ENCODE measurements at regions not wholly inside any gene's neighbourhood (a gene's known extent, or its start where the extent isn't known, plus 50 kb on each side); places are given as distances from the start of the nearest gene placed in this dataset.

DNA sequence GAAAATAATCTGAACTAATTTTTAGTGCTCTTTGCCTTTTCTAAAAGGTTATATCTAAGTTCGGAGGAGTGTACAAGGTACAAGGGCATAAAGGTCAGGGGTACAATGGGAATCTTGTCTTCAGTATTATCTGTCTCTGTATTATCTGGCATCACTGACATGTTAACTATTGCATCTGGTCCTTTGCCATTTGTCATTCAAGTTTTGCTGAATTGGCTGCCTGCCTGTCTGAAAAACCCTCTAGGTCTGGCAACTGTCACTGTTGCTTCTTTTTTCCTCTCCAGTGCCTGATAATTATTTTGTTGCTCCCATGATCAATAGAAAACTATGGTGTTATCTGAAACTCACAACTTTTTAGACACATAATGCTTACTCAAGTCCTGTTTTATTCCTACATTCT, 112.5 kb upstream of the STK26 start:
- DNase-seq, result no peak

DNA sequence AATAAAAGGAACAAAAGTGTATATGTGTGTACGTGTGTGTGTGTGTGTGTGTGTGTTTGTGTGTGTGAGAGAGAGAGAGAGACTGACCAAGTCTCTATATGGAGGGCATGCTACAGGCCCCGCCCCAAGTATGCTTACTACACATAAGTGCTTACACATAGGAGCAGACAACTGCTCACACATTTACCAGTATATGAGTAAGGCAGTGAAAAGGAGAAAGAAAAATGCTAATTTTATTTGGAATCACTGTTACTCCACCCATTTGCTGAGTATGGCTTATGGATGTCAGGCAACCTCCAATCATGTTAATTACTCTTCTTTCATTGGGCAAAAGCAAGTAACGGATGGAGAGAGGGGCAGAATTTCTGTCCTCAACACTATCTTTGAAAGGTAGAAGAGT, 107.6 kb upstream of the STK26 start:
- DNase-seq, result no peak

DNA sequence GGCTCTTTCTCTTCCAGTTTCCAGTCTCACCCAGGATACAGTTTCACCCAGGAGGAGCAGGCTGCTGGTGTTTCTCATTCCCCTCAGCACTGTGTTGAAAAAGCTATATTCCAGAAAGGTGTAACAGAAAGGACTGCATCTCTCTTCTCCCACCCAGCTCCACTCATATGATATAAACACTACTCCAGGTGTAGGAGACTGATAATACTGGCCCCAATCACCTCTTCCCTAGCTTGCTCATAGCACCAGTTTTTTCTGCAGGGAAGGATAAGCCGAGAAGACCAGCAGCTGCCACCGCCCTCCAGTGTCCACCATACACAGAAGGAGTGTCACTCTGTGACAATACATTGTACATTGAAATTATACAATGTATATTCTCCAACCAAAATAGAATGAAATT, 105.5 kb upstream of the STK26 start:
- DNase-seq, result no peak

DNA sequence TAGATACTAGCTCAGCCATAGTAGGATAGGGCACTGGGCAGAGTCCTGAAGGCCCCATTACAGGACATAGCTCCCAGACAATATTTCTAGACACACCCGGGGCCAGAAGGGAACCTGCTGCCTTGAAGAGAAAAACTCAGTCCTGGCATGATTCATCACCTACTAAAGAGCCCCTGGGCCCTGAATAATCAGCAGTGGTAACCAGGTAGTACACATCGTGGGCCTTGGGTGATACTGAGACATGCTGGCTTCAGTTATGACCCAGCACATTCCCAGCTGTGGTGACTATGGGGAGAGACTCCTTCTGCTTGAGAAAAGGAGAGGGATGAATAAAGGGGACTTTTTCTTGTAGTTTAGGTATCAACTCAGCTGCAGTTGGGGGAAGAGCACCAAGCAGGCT, 104.3 kb upstream of the STK26 start:
- no peak for DNase-seq

DNA sequence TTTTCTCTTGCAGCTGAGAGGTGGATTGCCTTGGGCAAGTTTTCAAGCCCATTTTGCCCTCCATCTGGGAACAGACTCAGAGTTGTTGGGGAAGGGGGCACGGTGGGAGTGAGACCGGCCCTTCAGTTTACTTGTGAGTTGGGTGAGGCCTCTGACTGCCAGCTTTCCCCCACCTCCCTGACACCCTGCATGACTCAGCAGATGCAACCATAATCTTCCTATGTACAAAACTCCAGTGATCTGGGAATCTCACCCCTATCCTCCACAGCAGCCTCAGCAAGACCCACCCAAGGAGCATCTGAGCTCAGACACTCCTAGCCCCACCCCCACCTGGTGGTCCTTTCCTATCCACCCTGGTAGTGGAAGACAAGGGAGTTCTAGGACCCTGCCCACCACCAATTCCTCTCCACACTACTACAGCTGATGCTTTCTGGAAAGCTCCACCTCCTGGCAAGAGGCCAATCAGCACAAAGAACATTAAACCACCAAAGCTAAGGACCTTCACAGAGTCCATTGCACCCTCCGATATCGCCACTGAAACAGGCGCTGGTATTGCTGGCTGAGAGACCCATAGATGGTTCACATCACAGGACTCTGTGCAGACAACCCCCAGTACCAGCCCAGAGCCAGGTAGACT, 99.4 kb upstream of the STK26 start:
- DNase-seq, result no peak

DNA sequence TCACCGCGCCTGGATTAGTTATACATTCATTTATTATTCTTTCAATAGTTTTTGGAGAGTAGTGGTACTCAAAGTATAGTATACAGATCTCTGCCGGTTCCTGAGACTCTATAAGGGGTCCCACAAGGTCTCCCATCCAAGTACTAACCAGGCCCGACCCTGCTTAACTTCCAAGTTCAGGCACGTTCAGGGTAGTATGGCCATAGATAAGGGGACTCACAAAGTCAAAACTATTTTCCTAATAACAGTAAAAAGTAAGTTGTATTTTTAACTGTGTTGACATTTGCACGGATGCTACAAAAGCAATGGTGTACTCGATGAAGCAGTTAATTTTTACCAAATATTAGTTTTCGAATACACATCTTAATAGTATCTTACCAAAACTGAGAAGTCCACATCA, 84.4 kb upstream of the STK26 start:
- DNase-seq, result no peak

DNA sequence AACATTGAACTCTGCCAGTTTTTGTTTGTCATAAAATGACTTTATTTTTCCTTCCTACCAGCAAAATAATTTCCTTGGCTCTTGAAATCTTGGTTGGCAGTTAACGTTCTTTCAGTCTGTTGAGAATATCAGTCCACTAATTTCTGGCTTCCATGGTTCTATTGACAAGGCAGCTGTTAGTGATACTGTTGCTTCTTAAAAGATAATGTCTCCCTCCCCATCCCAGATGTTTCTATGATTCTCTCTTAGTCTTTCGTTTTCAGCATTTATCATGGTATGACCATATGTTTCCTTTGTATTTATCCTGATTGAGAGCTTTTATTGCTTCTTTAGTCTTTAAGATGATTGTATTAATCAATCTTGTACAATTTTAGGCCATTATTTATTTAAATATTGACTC, 81.1 kb upstream of the STK26 start:
- DNase-seq, result no peak

DNA sequence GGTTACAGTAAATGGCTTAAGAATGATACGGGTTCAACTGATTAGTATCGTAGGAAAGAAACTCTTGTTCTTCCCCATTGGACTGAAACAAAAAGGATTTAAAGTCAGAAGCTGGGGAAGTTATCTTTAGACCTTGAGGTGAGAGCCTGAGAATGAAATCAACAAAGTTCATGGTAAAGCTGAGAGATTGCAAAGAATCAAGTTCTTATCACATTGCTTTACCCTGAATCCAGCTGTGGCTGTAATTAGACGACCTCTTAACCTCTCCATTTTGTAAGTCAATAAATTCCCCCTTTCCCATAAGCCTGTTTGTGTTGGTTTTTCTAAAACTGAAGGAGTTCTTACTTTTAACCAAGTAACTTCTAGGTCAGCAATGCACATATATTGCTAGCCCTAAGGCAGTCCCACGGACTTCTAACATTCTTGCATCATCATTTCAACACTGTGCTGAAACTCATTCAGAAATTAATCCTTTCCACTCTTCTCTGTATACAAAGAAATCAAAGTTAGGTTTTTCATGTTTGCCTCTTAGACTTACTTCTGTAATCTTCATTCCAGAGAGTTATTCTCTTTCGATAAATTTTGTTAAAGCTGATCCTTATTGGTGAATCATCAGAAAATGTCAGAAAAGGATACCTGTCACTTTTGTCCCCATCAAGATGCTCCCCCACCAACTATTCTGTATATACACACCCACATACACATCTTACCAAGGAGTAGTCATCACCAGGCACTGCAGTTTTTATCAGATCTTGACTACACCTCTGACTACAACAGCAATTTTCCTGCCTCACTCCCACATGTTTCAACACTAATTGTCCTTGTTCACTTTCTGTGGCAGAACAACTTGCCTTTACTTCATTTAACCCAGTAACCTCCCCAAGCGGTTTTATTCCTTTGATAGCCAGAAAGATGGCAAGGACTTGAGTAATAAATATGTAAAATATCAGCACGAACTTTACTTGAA, 77.9 kb upstream of the STK26 start:
- no peak for DNase-seq

DNA sequence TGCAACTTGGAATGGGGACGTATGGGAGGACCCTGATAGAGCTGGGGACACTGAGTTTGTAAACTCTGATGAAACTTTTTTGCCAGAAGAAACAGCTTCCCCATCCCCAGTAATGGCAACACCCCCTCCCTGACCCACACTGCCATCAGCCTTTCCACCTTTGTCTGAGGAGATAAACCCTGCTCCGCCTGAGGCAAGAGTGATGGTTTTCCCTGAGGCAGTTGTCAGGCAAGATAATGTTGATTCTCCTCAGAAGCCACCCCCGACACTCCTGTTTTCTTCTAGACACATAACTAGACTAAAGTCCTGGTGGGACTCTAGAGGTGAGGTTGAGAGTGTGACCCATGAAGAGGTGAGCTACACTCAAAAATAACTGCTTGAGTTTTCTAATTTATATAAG, 71.9 kb upstream of the STK26 start:
- DNase-seq, result no peak

DNA sequence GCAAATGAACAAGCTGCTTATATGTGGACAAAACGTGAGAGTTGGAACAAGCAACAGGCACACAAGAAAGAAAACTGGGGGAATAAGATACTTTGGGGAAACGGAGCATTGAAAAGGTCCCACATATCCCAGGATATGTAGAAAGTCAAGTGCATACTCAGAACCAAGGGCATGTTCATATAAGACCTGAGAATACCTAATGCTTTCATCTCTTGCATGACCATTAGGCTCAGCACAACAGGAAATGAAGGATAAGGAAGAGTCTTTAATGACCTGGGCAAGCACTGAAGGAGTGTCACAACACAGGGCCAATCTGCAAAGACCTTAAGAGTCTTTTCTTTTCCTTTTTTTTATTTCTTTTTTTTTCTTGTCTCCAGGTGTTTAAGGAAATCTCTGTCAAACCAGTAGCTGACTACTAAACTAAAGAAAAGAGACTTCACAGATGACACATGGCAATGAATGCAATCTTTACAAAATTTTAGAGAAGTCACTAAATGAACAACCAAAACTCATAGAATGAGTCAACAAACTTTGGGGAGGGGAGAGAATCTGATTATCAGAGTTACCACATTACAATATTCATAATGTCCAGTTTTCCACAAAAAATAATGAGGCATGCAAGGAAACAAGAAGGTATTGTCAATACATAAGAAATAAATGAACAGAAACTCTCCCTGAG, 67.9 kb upstream of the STK26 start:
- DNase-seq, result no peak

DNA sequence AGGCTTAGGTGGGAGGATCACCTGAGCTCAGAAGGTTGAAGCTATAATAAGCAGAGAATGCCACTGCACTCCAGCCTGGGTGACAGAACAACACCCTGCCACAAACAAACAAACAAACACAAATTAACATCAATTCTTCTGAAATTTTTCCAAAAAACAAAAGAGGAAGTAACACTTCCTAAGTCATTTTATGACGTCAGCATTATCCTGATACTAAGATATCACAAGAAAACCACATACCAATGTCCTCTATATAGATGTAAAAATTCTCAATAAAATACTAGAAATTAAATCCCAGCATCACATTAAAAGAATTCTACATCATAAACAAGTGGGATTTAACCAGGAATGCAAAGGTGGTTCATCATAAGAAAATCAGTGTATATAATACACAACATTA, 64.4 kb upstream of the STK26 start:
- no peak for DNase-seq

DNA sequence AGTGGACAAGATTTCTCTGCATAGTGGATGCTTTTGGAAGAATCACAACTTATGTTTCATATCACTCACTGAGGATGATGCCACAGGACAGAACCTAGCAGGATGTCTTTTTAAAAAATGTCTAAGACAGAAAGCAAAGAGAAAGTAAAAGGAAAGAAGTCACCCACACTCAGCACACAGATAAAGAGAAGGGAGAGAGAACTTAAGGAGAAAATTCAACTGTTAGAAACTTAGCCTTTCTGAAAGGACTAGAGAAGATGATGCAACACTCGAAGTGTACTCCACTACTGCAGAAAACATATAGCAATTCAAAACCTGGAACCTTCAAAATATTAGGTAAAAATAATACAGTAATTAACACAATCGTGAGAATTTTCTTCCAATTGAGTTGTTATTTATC, 52.8 kb upstream of the STK26 start:
- DNase-seq, result no peak
